Upper lobe of right lung (tissue), 1 donor: ENCODE measurements at regions not wholly inside any gene's neighbourhood (a gene's known extent, or its start where the extent isn't known, plus 50 kb on each side); places are given as distances from the start of the nearest gene placed in this dataset.

ENCODE experiments used
- ATAC-seq: fragments of 200-7000 bp; cut with Tn5 transposase; one replicate; pipeline ENCODE4 v1.9.1; 2020; ENCODE audit warnings: mild to moderate bottlenecking, moderate library complexity
- DNase-seq: peaks from one replicate; pipeline ENCODE4 v3.0.0-alpha.2; 2020
- H3K27ac ChIP-seq: fragments of 200-600 bp; one replicate; pipeline ENCODE4 v1.8.0; 2022
- H3K27me3 ChIP-seq: fragments of 200-600 bp; one replicate; pipeline ENCODE4 v1.8.0; 2022; ENCODE audit warnings: mild to moderate bottlenecking
- H3K36me3 ChIP-seq: fragments of 200-600 bp; one replicate; pipeline ENCODE4 v1.8.0; 2022
- H3K4me1 ChIP-seq: fragments of 200-600 bp; one replicate; pipeline ENCODE4 v1.8.0; 2022
- H3K4me3 ChIP-seq: fragments of 200-600 bp; one replicate; pipeline ENCODE4 v1.8.0; 2022; ENCODE audit warnings: mild to moderate bottlenecking
- H3K9me3 ChIP-seq: fragments of 200-600 bp; one replicate; pipeline ENCODE4 v1.8.0; 2022
- CTCF ChIP-seq: fragments of 200-600 bp; IDR thresholded peaks from one replicate; pipeline ENCODE4 v1.8.0; 2022; ENCODE audit warnings: antibody characterized with exemption
- intact Hi-C: fragments of 100-400 bp; cut with DNase I; formaldehyde crosslinking; loops from one replicate; pipeline ENCODE4 v1.11.0; 2022
- donor health status: DM: no; HTN: yes; CAD: no; lungs with severe emphysema.

GRCh38 chr2:173434762-173435569, 80.3 kb downstream of the CDCA7 start:
- no peaks in the 10 kb centered on the region for H3K36me3 ChIP-seq
- no peaks in the 10 kb centered on the region for H3K9me3 ChIP-seq
- no peaks in the 10 kb centered on the region for H3K4me1 ChIP-seq
- ATAC-seq (no peak), DNase-seq (no peak)
- H3K27ac ChIP-seq: no peak overlapping the region
- H3K27me3 ChIP-seq: peaks cover 4% of the 10 kb centered on the region
- H3K4me3 ChIP-seq: no peak overlapping the region
- TF ChIP-seq CTCF: no peak
- intact Hi-C loops: no loop called here

GRCh38 chr2:173435574-173435973, 80.9 kb downstream of the CDCA7 start:
- Histone ChIP-seq H3K36me3 (no peaks in the 10 kb centered on the region), H3K9me3 (no peaks in the 10 kb centered on the region), H3K27ac (no peak overlapping the region), H3K4me3 (no peak overlapping the region), H3K27me3 (peaks cover 4% of the 10 kb centered on the region), H3K4me1 (no peaks in the 10 kb centered on the region)
- intact Hi-C loops: no loop called here
- DNase-seq: no peak
- no peak for ATAC-seq
- TF ChIP-seq CTCF: no peak

- DNase-seq (no peak), ATAC-seq (no peak)
- Histone ChIP-seq H3K27me3 (peaks cover 4% of the 10 kb centered on the region), H3K36me3 (no peaks in the 10 kb centered on the region), H3K9me3 (no peaks in the 10 kb centered on the region), H3K27ac (no peak overlapping the region), H3K4me1 (no peaks in the 10 kb centered on the region), H3K4me3 (no peak overlapping the region)
- TF ChIP-seq CTCF: no peak
- intact Hi-C loops: no loop called here
Measured at GRCh38 chr2:173436088-173436487, 81.4 kb downstream of the CDCA7 start.

- intact Hi-C loops: no loop called here
- Histone ChIP-seq H3K4me1 (no peaks in the 10 kb centered on the region), H3K27ac (no peak overlapping the region), H3K36me3 (no peaks in the 10 kb centered on the region), H3K27me3 (no peaks in the 10 kb centered on the region), H3K9me3 (no peaks in the 10 kb centered on the region), H3K4me3 (no peak overlapping the region)
- ATAC-seq (no peak), DNase-seq (no peak)
- TF ChIP-seq CTCF: no peak
Measured at GRCh38 chr2:173441222-173441621, 86.5 kb downstream of the CDCA7 start.

GRCh38 chr2:173442542-173442941, 87.9 kb downstream of the CDCA7 start:
- TF ChIP-seq CTCF: no peak
- intact Hi-C loops: no loop called here
- Histone ChIP-seq H3K9me3 (no peaks in the 10 kb centered on the region), H3K27me3 (no peaks in the 10 kb centered on the region), H3K27ac (no peak overlapping the region), H3K36me3 (no peaks in the 10 kb centered on the region), H3K4me1 (no peaks in the 10 kb centered on the region), H3K4me3 (no peak overlapping the region)
- ATAC-seq: no peak
- no peak for DNase-seq
